ENCODE measurements at regions not wholly inside any gene's neighbourhood (a gene's known extent, or its start where the extent isn't known, plus 50 kb on each side); places are given as distances from the start of the nearest gene placed in this dataset.

DNA sequence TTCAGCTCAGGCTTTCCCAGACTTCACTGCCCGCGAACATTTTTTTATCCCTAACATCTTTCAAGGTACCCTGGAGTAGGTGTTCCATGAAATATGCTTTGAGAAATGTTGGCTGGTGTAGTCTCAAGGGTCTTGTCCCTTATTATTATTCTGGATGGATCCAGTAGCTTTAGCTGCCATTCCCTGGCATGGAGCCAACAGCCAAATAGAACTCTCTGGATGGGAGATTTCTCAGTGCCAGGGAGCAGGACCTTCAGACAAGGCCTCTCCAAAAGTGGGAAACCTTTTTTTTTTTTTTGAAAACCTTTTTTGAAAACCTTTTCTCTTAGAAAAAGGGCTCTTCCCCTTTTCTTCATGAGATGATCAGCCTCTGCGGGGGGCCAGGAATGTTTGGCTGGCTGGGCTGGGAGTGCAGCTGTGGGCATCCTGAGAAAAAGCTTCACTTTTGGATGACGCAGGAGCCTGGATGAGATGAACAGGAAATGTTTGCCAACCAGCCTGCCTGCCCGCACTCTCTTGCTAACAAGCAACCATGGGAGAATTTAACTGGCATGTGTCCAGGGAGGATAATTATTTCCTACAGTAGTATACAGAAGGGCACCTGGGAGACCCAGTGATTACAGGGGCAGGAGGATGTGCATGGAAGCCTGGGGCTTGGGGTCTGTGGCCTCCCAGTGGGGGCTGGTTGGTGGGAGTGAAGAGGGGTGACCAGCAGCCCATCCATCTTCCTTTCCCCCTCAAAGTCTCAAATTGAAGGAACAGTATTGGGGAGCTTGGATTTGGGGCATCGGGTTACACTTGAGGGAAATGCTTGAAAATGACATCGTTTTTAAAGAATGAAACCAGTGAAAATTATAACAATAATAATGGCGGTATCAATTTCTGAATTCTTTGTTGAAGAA, 109.1 kb upstream of the LRIG1 start:
- TF ChIP-seq, protein P1, sequence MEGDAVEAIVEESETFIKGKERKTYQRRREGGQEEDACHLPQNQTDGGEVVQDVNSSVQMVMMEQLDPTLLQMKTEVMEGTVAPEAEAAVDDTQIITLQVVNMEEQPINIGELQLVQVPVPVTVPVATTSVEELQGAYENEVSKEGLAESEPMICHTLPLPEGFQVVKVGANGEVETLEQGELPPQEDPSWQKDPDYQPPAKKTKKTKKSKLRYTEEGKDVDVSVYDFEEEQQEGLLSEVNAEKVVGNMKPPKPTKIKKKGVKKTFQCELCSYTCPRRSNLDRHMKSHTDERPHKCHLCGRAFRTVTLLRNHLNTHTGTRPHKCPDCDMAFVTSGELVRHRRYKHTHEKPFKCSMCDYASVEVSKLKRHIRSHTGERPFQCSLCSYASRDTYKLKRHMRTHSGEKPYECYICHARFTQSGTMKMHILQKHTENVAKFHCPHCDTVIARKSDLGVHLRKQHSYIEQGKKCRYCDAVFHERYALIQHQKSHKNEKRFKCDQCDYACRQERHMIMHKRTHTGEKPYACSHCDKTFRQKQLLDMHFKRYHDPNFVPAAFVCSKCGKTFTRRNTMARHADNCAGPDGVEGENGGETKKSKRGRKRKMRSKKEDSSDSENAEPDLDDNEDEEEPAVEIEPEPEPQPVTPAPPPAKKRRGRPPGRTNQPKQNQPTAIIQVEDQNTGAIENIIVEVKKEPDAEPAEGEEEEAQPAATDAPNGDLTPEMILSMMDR (IDR thresholded peaks at IDR 0.05; ENCODE audit: extremely low read depth in 1 of 2, insufficient read depth in 1 of 2, low read depth in 1 of 2, low read length in 2 of 2), result no peak
- no peak for TF ChIP-seq POLR2AphosphoS5 (IDR thresholded peaks at IDR 0.05; ENCODE audit: insufficient read depth, low read depth, low read length)
- TF ChIP-seq EZH2 (IDR thresholded peaks at IDR 0.05; ENCODE audit: borderline replicate concordance, low read depth, low read length, severe bottlenecking), result no peak

Measured in endothelial cell of umbilical vein (primary cell).